HL-60 (cell line): ENCODE measurements at regions not wholly inside any gene's neighbourhood (a gene's known extent, or its start where the extent isn't known, plus 50 kb on each side); places are given as distances from the start of the nearest gene placed in this dataset.
"Not testable (repeated sequence)": the region's sequence is repeated elsewhere in the genome, so short reads cannot be mapped to it uniquely, and the experiment has no call there.

ENCODE experiments used
- DNase-seq, 2 experiments: peaks; one replicate each; pipeline ENCODE4 v3.0.0-alpha.2; 2010 to 2020; ENCODE audit warnings: low read depth in 1 of 2, low spot score in 1 of 2
- H3K27ac ChIP-seq: fragments of 250-450 bp; sonication (Bioruptor Pico); replicated peaks from 2 replicates; pipeline ENCODE4 v1.5.1; 2020; ENCODE audit warnings: mild to moderate bottlenecking, moderate library complexity
- H3K27me3 ChIP-seq: fragments of 250-450 bp; sonication (Bioruptor Pico); 2 replicates; pipeline ENCODE4 v1.5.1; 2021; ENCODE audit warnings: mild to moderate bottlenecking, moderate library complexity; ENCODE audit not compliant: insufficient read depth, poor library complexity, severe bottlenecking
- H3K4me3 ChIP-seq: replicated peaks from 2 replicates; pipeline ENCODE4 v1.5.1; 2011; ENCODE audit warnings: mild to moderate bottlenecking, control low read depth, low read length; ENCODE audit not compliant: insufficient read depth
- CTCF ChIP-seq: IDR thresholded peaks from one replicate; pipeline ENCODE4 v1.5.1; 2011; ENCODE audit warnings: low read length, control low read depth, inconsistent platforms; ENCODE audit not compliant: insufficient read depth
- GABPA ChIP-seq: IDR thresholded peaks from 2 replicates; pipeline ENCODE4 v1.6.1; 2012; ENCODE audit warnings: low read depth
- POLR2AphosphoS5 ChIP-seq: IDR thresholded peaks from 2 replicates; pipeline ENCODE4 v1.6.1; 2012; ENCODE audit warnings: low read depth
- REST ChIP-seq: IDR thresholded peaks from 2 replicates; pipeline ENCODE4 v1.6.1; 2012; ENCODE audit warnings: low read depth; ENCODE audit not compliant: insufficient replicate concordance
- SPI1 ChIP-seq: IDR thresholded peaks from 2 replicates; pipeline ENCODE4 v1.6.1; 2012; ENCODE audit warnings: low read depth, mild to moderate bottlenecking, borderline replicate concordance

GRCh38 chr11:48902153-48902450 lies 81.6 kb downstream of the TRIM51G start:
- not testable (repeated sequence) for DNase-seq, H3K27ac ChIP-seq, H3K27me3 ChIP-seq, H3K4me3 ChIP-seq

- H3K27me3 ChIP-seq, DNase-seq, H3K4me3 ChIP-seq, H3K27ac ChIP-seq: not testable (repeated sequence)
Measured at GRCh38 chr11:48901381-48902152, 82.1 kb downstream of the TRIM51G start.

- not testable (repeated sequence) for H3K27me3 ChIP-seq, H3K27ac ChIP-seq, H3K4me3 ChIP-seq, DNase-seq
Measured at GRCh38 chr11:48900801-48901181, 82.9 kb downstream of the TRIM51G start.

GRCh38 chr11:48900131-48900800 lies 83.4 kb downstream of the TRIM51G start:
- Histone ChIP-seq H3K27ac (no peak overlapping the region), H3K27me3 (no peaks in the 10 kb centered on the region), H3K4me3 (no peak overlapping the region)
- TF ChIP-seq REST: peak; percentile 70
- no peak for TF ChIP-seq GABPA
- no peak for DNase-seq

GRCh38 chr11:48880021-48880441 lies 103.7 kb downstream of the TRIM51G start:
- no peak overlapping the region for H3K4me3 ChIP-seq
- no peak overlapping the region for H3K27ac ChIP-seq
- no peaks in the 10 kb centered on the region for H3K27me3 ChIP-seq
- TF ChIP-seq REST: no peak
- TF ChIP-seq POLR2AphosphoS5: no peak
- no peak for DNase-seq

- no peak for TF ChIP-seq POLR2AphosphoS5
- no peak for TF ChIP-seq REST
- TF ChIP-seq GABPA: no peak
- no peak for TF ChIP-seq CTCF
- no peak for TF ChIP-seq SPI1
- DNase-seq: no peak
Measured at GRCh38 chr11:48879256-48879655, 104.4 kb downstream of the TRIM51G start.

More at GRCh38 chr11:48879256-48879655, 104.4 kb downstream of the TRIM51G start:
- H3K4me3 ChIP-seq: no peak overlapping the region
- no peaks in the 10 kb centered on the region for H3K27me3 ChIP-seq
- H3K27ac ChIP-seq: no peak overlapping the region
